Glomerular visceral epithelial cell (primary cell): ENCODE measurements at regions not wholly inside any gene's neighbourhood (a gene's known extent, or its start where the extent isn't known, plus 50 kb on each side); places are given as distances from the start of the nearest gene placed in this dataset.
"Not testable (repeated sequence)": the region's sequence is repeated elsewhere in the genome, so short reads cannot be mapped to it uniquely, and the experiment has no call there.

ENCODE experiments used
- DNase-seq: peaks from one replicate; pipeline ENCODE4 v3.0.0-alpha.2; 2016; ENCODE audit errors: extremely low spot score

DNA sequence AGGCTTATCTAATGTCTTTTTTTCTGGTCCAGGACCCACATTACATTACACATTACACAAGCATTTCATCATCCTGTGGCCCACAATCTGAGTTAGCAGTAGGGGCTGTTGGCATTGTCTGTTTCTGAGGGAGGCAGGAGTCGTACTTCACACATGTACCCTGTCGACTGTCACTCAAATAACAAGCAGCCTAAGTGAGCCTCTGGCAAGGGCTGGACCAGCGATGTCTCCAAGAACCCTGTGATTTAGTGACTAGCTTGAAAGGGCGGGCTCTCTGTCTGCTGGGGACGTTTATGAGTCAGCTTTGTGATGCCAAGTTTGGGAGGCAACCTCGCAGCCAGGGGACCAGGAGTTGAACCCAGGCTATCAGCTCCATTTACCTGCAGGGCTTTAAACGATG, 251.4 kb downstream of the HS3ST3B1 start:
- no peak for DNase-seq

DNA sequence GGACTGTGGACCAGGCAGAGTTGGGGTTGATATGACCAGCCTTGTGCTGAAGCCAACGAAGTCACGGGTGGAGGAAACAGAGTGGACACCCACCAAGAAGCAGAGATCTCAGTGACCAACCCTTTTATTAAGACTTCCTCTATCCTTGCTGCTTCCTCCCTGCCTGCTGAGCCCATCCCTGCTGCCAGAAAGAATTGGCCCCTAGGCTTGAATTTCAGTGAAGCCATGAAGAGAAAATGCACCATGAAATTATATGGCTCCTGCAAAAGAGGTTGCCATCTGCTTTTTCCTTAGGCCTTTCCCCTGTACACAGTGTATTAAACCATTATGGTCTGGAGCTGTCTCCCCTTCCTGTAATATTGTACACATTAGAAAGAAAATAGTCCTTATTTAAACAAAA, 246.7 kb downstream of the HS3ST3B1 start:
- DNase-seq: no peak

DNA sequence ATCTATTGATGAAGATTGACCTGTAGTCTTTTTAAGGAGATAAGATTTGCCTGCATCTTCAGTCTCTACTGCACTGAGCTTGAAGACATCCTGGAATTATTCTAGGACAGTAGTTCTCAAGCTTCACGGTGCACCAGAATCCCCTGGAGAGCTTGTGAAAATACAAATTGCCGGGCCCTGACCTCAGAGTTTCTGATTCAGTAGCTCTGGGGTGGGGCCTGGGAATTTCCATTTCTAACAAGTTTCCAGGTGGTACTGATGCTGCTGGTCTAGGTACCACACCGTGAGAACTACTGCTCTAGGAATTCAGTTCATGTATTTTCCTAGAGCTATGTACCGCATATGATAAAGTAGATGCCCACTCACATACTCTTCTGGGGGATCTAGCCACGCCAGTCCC, 246.1 kb downstream of the HS3ST3B1 start:
- DNase-seq: no peak

DNA sequence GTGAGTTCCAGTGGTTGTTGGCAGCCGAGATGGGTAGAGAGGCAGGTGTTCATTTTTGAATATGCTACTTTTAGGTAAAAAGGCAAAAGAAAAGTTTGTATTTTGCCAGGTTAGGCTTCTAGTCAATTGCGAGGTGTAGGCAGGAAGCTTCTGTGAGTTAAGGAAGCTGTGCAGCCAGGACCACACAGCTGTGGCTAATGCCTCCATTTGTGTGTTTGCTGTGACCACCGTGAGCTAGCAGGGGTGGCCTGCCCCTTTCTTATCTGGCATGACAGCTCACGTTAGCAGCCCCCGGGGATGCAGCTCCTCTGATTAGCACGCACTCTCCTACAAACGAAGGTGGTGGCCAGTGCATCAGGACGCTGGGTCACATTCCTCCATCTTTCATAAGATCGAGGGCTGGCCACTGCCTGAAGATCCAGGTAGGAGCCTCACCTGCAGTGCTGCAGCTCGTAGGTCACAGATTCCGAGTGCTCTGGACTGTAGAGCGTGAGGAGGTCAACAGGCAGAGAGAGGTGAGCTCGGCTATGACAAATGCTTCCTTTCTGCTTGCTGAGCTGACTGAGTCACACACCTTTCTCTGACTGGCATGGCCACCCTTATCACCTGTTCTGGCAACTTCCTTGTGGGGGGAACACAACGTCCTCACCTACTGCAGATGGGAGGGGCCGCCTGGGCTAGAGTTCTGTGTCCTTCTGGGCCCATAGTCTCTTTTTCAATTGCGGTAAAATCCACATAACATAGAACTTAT, 244.4 kb downstream of the HS3ST3B1 start:
- DNase-seq: no peak

DNA sequence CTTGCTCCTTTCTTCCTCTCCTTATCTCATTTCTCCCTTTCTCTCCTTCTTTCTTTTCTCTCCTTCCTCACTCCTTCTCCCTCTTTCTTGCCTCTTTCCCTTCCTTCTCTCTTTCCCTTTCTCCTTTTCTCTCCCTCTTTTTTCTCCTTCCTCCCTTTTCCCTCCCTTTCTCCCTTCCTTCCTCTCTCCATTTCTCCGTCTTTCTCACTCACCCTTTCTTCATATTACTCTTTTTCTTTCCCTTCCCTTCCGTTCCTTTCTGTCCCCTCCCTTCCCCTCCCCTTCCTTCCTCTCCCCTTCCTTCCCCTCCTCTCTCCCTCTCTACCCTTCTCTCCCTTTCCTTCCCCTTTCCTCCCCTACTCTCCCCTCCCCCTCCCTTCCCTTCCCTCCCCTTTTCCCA, 240.8 kb downstream of the HS3ST3B1 start:
- no peak for DNase-seq

DNA sequence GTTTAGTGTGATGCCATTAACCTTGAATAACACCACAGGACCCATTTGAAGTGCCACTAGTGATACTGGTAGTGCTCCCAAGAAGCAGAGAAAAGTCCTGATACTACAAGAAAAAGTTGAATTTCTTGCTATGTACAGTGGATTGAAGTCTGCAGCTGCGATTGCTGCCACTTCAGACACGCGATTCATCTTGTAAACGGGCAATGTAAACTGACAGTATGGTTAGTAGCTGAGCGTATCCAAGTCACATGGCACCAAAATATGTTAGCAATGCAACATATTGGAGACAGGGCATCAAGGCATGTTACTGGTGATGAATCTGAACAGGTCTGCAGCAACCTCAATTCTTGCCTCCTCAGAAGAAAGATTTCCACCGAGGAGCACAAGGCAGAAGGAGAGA, 238.9 kb downstream of the HS3ST3B1 start:
- no peak for DNase-seq

DNA sequence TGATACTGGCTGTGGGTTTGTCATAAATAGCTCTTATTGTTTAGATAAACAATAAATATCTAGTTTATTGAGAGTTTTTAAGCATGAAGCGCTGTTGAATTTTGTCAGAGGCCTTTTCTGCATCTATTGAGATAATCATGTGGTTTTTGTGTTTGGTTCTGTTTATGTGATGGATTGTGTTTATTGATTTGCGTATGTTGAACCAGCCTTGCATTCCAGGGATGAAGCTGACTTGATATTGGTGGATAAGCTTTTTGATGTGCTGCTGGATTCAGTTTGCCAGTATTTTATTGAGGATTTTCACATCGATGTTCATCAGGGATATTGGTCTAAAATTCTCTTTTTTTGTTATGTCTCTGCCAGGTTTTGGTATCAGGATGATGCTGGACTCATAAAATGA, 231.4 kb downstream of the HS3ST3B1 start:
- not testable (repeated sequence) for DNase-seq

DNA sequence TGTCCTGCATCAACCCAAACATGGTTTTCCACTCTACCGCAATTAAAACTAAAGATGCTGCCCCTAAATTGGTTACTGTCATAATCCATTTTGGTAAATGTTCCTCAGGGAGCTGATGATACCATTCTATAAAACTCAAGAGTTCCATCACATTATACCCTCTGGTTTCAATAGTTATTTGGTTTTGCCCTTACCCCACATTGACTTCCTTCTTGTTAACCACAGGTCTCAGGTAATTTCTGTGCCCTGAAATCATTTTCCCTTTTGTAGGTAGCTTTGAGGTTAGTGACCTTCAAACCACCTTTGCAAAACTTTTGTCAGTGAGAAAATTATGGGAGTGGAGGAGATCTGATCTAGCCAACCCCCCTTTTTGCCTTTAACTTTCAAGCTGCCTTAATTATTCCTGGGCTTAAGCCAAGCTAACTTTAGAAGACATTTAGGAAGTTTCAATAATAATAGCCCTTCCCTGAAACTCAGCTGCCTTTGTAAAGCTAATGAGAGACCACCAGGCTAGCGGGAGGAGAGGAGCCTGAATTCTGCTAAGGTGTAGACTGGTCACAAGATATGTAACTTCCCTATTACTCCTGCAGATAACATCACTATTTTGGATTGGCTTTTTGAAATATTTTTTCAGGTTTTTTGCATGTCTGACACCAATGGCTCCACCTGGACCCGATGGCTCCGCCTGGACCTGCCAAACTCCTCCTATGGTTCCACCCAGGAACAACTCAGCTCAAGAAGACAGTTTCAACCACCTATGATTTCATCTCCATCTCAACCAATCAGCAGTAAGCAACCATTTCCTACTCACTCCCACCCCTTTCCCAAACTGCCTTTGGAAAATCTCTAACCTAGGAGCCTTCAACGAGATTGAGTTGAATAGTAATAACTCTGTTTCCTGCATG, 224.9 kb downstream of the HS3ST3B1 start:
- DNase-seq: no peak

DNA sequence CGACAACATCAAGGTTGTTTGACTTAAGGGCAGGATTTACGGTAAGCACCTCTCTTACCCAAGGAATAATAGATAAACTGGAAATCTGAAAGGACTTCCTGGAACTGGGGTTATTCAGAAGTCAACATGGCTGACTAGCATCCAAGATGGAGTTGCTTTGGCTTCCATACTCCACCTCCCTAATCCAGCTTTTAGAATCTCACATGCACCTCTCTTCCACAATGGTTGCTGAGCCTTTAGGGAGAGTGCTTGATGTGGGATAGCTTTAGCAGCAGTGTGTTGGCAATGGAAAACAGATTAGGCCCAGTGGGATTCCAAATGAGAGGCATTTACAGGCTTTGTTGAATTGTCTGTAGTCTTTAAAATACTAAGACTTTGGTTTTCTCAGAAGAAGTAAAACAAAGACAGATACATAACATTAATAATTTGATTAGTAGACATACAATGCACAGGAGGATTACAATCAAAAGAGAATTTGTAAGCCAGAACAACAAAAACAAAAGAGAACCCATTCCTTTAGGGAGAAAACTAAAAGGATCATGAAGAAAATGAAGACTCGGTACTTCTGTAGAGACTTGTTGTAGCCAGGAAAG, 222.0 kb downstream of the HS3ST3B1 start:
- no peak for DNase-seq

DNA sequence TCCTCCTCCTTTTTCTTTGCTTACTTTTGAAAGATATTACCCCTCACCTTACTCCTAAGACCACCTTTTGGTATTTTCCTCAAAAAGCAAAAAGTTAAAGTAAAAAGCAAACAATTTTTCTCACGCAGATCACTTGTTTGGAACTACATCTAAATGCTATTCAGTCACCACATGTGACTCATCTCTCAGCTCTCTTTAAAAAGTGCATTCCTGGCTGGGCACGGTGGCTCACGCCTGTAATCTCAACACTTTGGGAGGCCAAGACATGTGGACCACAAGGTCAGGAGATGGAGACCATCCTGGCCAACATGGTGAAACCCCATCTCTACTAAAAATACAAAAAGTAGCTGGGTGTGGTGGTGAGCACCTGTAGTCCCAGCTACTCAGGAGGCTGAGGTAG, 218.0 kb downstream of the HS3ST3B1 start:
- not testable (repeated sequence) for DNase-seq

DNA sequence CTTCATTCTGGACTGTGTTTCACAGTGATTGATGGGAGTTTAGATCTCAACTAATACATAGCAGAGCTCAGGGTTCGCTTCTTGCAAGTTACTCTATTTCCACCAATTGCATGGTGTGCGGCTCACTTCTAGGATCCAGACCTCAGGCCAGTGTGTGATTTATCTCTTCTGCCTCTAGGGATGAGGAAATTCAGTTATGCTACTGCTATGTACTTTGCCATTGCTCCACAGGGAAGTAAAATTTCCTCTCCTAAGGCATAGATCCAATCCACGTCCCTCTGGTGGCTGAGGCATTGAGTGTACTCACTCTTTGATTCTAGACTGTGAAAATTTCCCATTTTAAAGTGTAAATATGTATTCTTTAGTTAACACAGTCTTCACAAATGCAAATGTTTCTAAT, 214.1 kb downstream of the HS3ST3B1 start:
- DNase-seq: no peak

DNA sequence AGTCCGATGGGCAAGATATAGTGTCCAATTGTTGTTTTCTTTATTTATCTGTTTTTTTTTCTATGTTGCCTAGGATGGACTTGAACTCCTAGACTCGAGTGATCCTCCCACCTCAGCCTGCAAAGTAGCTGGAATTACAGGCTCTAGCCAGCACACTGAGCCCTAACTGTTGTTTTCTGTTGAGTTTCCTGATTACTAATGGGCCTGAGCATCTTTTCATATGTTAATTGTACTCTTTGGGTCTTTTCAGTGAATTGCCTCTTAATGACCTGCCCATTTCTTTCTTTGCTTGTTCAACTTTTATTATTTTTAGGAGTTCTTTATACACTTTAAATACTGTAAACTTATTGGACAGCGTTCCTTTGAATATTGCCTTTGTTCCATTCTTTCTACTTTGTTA, 213.0 kb downstream of the HS3ST3B1 start:
- no peak for DNase-seq

DNA sequence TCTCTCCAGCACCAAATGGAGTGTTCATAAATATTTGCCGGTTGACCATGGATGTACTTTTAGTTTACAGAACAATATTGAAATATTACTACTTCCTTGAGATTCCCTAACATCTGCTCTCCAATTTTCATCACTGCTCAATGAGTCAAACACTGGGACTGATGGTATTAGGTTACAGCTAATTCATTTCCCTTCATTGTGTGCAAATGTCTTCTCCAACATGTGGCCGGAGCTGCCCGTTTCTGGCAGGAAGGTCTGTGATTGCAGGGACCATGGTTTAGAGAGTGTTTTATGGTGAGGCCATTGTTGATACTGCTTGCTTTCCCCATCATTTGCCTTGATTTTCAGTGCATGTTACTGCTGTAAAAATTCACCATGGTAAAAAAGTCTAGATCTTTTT, 209.3 kb downstream of the HS3ST3B1 start:
- DNase-seq: no peak

DNA sequence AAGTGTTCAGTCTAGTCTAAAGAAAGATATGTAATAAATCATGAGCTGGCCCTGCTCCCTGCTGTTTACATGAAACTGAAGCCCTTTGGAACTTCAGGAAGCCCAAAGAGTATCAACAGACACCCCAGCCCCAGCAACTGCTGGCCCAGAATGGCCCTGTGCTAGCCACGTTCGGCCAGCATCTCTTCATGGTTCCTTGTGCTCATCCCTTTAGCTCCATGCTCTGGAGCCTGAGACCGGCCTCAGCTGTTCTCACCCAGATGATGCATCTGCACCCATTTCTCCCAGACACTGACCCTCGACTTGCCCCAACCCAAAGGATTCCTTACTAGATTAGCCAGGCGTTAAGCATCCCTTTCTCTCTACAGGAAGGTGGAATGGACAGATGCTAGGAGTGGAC, 207.3 kb downstream of the HS3ST3B1 start:
- DNase-seq: no peak

DNA sequence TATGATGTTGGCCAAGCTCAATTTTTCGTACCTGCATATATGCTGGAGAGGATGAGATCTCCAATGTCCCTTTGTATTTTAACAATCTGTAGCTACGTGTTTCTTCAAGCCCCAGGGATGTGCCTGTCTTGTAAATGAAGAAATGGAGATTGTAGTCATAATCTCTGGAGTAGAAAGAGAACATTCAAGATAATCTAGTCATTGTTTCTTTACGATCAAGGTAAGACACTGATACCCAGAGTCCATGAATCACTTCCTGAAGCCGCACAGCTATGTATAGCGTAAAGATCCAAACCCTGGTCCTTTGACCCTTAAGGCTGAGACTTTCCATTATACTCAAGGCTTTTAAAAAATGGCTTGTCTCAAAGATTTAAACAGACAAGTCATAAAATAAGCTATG, 205.5 kb downstream of the HS3ST3B1 start:
- no peak for DNase-seq

DNA sequence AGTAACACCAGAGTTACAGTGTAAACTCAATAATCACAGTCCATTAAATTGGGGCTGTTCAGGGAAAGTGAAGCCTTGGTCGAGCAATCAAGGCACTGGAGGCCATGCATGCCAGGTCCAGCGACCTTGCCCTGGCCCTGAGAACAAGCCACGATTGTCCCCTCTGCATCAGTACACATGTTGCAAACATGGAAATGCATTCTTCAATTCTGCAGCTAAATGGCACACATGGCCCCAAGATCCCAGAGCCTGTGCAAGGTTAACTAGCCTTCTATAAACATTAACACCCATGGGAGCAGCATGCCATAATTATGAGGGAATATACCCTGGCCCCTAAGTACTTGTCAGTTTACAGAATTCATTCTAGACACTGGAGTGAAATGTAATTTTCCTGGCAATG, 204.7 kb downstream of the HS3ST3B1 start:
- DNase-seq: no peak

DNA sequence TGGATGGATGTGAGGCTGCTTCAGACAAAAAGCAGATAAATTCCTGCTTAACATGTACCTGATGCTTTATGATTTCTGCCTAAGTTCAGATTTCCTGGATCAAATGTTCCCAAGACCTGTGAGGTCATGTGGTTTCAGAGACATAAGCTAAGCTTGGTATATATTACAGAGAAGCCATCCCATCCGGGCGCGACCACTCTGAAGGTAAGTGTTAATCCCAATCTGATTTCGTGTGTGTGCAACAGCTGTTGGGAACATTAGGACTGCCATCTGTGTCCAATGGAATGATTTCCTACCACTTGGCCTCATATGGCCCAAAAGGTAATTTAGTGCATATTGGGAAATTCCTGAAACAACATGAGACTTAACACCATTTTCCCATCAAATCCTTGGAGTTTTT, 199.1 kb downstream of the HS3ST3B1 start:
- DNase-seq: no peak

DNA sequence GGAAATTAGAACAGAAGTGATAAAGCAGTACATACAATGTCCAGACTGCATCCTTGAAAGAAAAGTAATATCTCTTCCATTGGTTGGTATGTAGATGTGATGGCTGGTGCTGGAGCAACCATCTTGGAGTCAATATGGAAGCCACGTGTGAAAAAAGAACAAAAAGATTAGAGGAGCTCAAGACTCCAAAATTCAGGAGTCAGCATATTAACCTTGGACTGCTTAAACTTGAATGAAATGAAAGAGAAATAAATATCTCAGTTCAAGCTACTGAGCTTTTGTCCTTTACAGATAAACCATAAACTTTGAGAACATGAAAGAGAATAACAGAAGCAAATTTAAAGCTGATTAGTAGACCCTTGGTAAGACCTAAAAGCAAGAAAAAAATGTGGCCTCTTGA, 197.9 kb downstream of the HS3ST3B1 start:
- no peak for DNase-seq

DNA sequence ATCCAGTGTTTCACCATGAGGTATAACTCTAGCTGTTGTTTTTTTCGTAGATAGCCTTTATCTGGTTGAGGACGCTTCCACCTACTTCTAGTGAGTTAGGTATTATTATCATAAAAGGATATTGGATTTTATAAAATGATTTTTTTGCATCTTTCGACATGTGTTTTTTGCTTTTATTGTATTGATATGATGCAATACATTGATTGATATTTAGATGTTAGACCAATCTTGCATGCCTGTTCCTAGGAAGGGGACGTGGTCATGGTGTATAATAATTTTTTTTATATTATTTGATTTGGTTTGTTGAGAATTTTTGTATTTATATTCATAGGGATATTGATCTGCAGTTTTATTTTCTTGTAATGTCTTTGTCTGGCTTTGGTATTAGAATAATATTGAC, 193.3 kb downstream of the HS3ST3B1 start:
- DNase-seq: no peak

DNA sequence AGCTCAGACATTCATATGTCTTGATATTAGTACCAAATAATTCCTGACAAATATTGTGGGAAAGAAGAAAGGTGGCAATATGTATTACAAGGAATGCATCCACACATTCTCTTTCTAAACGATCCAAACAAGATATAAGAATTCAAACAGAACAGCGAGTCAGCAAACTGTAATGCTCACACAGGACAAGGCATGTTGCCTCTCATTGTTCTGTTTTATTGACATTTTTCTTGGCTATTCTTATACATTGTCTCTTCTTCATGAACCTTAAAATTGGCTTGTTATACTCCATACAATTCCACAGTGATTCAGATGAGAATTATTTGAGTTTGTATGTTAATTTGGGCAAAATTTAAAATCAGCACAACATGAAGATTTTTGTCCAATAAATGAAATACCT, 189.1 kb downstream of the HS3ST3B1 start:
- no peak for DNase-seq

DNA sequence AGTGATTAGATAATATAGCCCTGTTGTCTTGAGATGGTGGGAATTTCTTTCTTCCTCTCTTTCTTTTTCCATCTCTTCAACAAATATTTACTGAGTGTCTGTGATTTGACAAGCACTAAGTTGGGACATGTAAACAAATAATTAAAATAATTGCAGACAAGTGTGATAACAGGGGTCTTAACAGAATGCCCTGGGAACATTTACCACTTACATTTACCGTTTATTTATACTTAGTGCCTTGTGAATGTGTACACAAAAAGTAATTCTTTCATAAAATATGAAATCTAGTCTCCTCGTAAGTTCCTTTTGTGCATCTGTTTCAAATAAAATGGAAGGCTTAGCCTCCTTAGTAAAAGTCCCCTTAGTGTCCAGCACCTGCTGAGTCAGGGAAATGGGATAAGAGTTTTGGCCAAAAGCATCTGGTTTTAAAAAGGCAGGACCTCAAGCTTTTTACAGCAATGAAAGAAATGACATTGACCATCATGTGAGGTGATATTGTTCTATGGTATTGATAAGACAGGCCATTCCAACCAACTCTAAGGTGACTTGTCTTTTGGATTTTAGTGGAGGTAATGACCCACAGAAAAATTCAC, 188.2 kb downstream of the HS3ST3B1 start:
- no peak for DNase-seq

DNA sequence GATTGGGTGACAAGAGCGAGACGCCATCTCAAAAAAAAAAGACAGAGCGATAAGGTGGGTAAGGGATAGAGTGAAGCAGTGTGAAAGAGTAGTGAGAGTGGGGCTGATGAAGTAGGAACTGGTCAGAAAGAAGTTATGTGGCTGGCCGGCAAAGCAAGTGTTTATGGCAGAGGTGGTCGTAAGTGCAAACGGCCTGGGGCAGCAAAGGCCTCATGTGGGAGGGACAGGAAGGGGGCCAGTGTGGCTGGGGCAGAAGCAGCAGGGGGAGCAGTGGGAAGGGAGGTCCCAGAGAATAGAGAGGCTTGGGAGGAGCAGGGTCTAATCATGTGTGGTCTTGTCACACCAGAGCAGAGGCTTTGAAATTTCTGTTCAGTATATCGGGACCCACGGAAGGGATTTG, 186.2 kb downstream of the HS3ST3B1 start:
- no peak for DNase-seq
